Colon (tissue), 2 donors: ENCODE measurements at regions not wholly inside any gene's neighbourhood (a gene's known extent, or its start where the extent isn't known, plus 50 kb on each side); places are given as distances from the start of the nearest gene placed in this dataset.
"Not testable (repeated sequence)": the region's sequence is repeated elsewhere in the genome, so short reads cannot be mapped to it uniquely, and the experiment has no call there.

Experiments used
- FAIRE-seq: peaks from 2 replicates; lab custom pipeline; 2012; peaks lifted over from hg19 to GRCh38; lab: Jason Lieb, UNC
- donor health status: control.
- donor health status: control.

- FAIRE-seq: no peak
These were observed 59.9 kb upstream of the FAM241A start for GRCh38 chr4:112085156-112086035.

DNA sequence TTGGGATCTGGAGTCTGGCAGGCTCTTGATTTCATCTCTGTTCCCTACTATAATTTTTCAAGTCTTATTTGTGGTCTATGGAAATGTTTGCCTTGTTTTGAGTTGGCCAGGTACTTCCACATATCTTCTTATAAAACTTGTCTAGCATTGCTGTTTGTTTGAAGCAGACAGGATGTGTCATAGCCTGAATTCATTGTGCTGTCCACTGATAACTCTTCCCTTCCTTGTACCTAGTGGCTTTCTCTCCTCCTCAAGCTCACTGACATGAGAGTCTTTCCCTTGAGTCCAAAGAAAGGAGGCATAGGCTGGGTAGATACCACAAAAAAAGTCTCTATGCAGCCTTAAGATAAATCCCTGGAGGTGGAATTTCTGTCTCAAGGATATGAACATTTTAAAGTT lies 59.2 kb upstream of the FAM241A start:
- no peak for FAIRE-seq

GRCh38 chr4:112086661-112087060 lies 58.6 kb upstream of the FAM241A start:
- not testable (repeated sequence) for FAIRE-seq

DNA sequence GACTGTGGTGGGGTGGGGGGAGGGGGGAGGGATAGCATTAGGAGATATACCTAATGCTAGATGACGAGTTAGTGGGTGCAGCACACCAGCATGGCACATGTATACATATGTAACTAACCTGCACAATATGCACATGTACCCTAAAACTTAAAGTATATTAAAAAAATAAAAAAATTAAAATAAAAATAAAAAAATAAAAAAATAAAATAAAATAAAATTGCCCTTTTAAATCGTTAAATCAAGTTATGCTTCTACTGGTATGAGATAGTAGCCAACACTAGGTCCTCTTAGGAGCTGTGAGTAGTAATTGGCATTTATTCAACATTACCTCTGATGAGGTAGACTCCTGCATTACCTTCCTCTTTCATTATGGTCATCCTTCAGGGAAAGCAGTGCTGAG lies 52.9 kb upstream of the FAM241A start:
- FAIRE-seq: not testable (repeated sequence)

DNA sequence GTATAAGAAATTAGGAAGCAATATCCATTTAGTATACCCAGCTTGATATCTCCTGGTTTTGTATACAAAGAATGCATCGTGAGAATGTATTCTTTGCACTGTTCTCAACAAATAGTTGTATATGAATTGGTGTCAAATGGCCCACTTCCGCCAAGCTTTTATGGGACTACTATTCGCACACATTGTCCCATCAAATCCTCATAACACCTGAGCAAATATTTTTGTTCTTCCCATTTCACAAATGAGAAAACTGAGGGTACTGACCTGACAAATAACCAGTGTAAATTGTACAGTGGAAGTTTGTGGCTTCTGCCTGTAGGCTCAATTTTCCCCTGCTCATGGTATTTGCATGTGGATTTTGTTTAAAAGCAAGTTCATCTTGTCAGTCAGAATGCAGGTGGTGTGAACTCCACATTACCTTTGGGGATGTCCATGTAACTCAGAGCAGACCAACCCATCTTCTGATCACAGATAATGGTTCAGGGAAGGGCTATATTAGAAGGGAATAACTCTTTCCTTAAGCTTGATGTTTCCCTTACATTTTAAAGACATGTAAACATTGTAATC lies 51.5 kb upstream of the FAM241A start:
- FAIRE-seq: no peak

- FAIRE-seq: no peak
These were observed 50.9 kb upstream of the FAM241A start for GRCh38 chr4:112094330-112094729.
